ENCODE measurements at regions not wholly inside any gene's neighbourhood (a gene's known extent, or its start where the extent isn't known, plus 50 kb on each side); places are given as distances from the start of the nearest gene placed in this dataset.

- H3K36me3 ChIP-seq (replicated peaks in 1 of 2; ENCODE audit: control extremely low read depth in 1 of 2, control insufficient read depth in 1 of 2, extremely low read depth in 1 of 2, insufficient read depth in 2 of 2, low read length in 1 of 2), result no peaks in the 10 kb centered on the region
- no peaks in the 10 kb centered on the region for H3K79me2 ChIP-seq (ENCODE audit: control insufficient read depth, insufficient read depth, low read length)
- H3K9me3 Mint-ChIP-seq (ENCODE audit: insufficient read depth), result no peaks in the 10 kb centered on the region
- no peaks in the 10 kb centered on the region for H3K4me1 ChIP-seq (ENCODE audit: control insufficient read depth in 2 of 2, insufficient read depth in 2 of 2, low read length in 2 of 2)
- TF ChIP-seq EZH2 (IDR thresholded peaks at IDR 0.05; ENCODE audit: borderline replicate concordance, insufficient read depth, low read depth, low read length, poor library complexity, severe bottlenecking), result no peak
- TF ChIP-seq, protein P1, sequence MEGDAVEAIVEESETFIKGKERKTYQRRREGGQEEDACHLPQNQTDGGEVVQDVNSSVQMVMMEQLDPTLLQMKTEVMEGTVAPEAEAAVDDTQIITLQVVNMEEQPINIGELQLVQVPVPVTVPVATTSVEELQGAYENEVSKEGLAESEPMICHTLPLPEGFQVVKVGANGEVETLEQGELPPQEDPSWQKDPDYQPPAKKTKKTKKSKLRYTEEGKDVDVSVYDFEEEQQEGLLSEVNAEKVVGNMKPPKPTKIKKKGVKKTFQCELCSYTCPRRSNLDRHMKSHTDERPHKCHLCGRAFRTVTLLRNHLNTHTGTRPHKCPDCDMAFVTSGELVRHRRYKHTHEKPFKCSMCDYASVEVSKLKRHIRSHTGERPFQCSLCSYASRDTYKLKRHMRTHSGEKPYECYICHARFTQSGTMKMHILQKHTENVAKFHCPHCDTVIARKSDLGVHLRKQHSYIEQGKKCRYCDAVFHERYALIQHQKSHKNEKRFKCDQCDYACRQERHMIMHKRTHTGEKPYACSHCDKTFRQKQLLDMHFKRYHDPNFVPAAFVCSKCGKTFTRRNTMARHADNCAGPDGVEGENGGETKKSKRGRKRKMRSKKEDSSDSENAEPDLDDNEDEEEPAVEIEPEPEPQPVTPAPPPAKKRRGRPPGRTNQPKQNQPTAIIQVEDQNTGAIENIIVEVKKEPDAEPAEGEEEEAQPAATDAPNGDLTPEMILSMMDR (IDR thresholded peaks at IDR 0.05), result no peak
- no peak overlapping the region for H3K9ac ChIP-seq (ENCODE audit: low read length)
- H3K27me3 Mint-ChIP-seq, result no peaks in the 10 kb centered on the region
- no peak overlapping the region for H3K4me3 ChIP-seq (ENCODE audit: control extremely low read depth in 1 of 5, extremely low read depth in 1 of 5, insufficient read depth in 1 of 5, low read depth in 2 of 5, low read length in 4 of 5)
- POLR2A ChIA-PET, result no interaction called here
- DNase-seq, result no peak
- ATAC-seq (ENCODE audit: low read depth), result no peak
- intact Hi-C loops (cut with micrococcal nuclease), result no loop called here
- 56% methylated on average over 1 of the region's 1 CpG for WGBS (ENCODE audit: insufficient coverage)
- H3K27ac ChIP-seq (ENCODE audit: low read length in 2 of 2), result no peak overlapping the region
- no peak overlapping the region for H3K27ac Mint-ChIP-seq
- CTCF ChIA-PET, result no interaction called here
- no peak overlapping the region for H3K4me3 Mint-ChIP-seq
- H4K20me1 ChIP-seq (ENCODE audit: control insufficient read depth, insufficient read depth, low read length, poor library complexity, severe bottlenecking), result no peaks in the 10 kb centered on the region
- H3K27me3 ChIP-seq (replicated peaks in 1 of 4; ENCODE audit: control extremely low read depth in 1 of 4, control insufficient read depth in 3 of 4, insufficient read depth in 4 of 4, low read length in 3 of 4), result no peaks in the 10 kb centered on the region
- no peaks in the 10 kb centered on the region for H3K9me3 ChIP-seq (ENCODE audit: control extremely low read depth in 1 of 3, control insufficient read depth in 2 of 3, insufficient read depth in 1 of 3, low read length in 2 of 3)
- H3K4me2 ChIP-seq (replicated peaks; ENCODE audit: low read depth, low read length, poor library complexity, severe bottlenecking), result no peak overlapping the region
- no peak overlapping the region for H2AFZ ChIP-seq (ENCODE audit: insufficient read depth, low read depth, low read length, poor library complexity, severe bottlenecking)
- no peaks in the 10 kb centered on the region for H3K4me1 Mint-ChIP-seq
Observed at GRCh38 chr1:70896224-70896623, 151.4 kb downstream of the PTGER3 start.

- intact Hi-C loops (cut with micrococcal nuclease), result no loop called here
- DNase-seq (no peak), ATAC-seq (ENCODE audit: low read depth) (no peak)
- Histone ChIP-seq H3K4me1 (ENCODE audit: control insufficient read depth in 2 of 2, insufficient read depth in 2 of 2, low read length in 2 of 2) (no peaks in the 10 kb centered on the region), H3K9ac (ENCODE audit: low read length) (no peak overlapping the region), H3K9me3 (ENCODE audit: control extremely low read depth in 1 of 3, control insufficient read depth in 2 of 3, insufficient read depth in 1 of 3, low read length in 2 of 3) (no peaks in the 10 kb centered on the region), H2AFZ (ENCODE audit: insufficient read depth, low read depth, low read length, poor library complexity, severe bottlenecking) (no peak overlapping the region), H3K4me3 (ENCODE audit: control extremely low read depth in 1 of 5, extremely low read depth in 1 of 5, insufficient read depth in 1 of 5, low read depth in 2 of 5, low read length in 4 of 5) (no peak overlapping the region), H4K20me1 (ENCODE audit: control insufficient read depth, insufficient read depth, low read length, poor library complexity, severe bottlenecking) (no peaks in the 10 kb centered on the region), H3K4me2 (replicated peaks; ENCODE audit: low read depth, low read length, poor library complexity, severe bottlenecking) (no peak overlapping the region), H3K27me3 (replicated peaks in 1 of 4; ENCODE audit: control extremely low read depth in 1 of 4, control insufficient read depth in 3 of 4, insufficient read depth in 4 of 4, low read length in 3 of 4) (no peaks in the 10 kb centered on the region), H3K79me2 (ENCODE audit: control insufficient read depth, insufficient read depth, low read length) (no peaks in the 10 kb centered on the region), H3K27ac (ENCODE audit: low read length in 2 of 2) (no peak overlapping the region), H3K36me3 (replicated peaks in 1 of 2; ENCODE audit: control extremely low read depth in 1 of 2, control insufficient read depth in 1 of 2, extremely low read depth in 1 of 2, insufficient read depth in 2 of 2, low read length in 1 of 2) (no peaks in the 10 kb centered on the region)
- H3K27ac Mint-ChIP-seq, result no peak overlapping the region
- ChIA-PET POLR2A (no interaction called here), CTCF (no interaction called here)
- no peaks in the 10 kb centered on the region for H3K4me1 Mint-ChIP-seq
- no peaks in the 10 kb centered on the region for H3K9me3 Mint-ChIP-seq (ENCODE audit: insufficient read depth)
- no peak overlapping the region for H3K4me3 Mint-ChIP-seq
- TF ChIP-seq, protein P1 (IDR thresholded peaks at IDR 0.05), result no peak
- TF ChIP-seq EZH2 (IDR thresholded peaks at IDR 0.05; ENCODE audit: borderline replicate concordance, insufficient read depth, low read depth, low read length, poor library complexity, severe bottlenecking), result no peak
- WGBS (ENCODE audit: insufficient coverage), result 70% methylated on average over 2 of the region's 4 CpGs
- H3K27me3 Mint-ChIP-seq, result no peaks in the 10 kb centered on the region
Observed at GRCh38 chr1:70897273-70897672, 150.3 kb downstream of the PTGER3 start.
